Peyer's patch (tissue), 4 donors: ENCODE measurements at regions not wholly inside any gene's neighbourhood (a gene's known extent, or its start where the extent isn't known, plus 50 kb on each side); places are given as distances from the start of the nearest gene placed in this dataset.

ENCODE experiments used
- DNase-seq, 3 donors: peaks; one replicate each; pipeline ENCODE4 v3.0.0-alpha.2; 2017 to 2019
- H3K27ac ChIP-seq, 4 donors: fragments of 200-600 bp; sonication (generic); one replicate each; pipeline ENCODE4 v1.5.1; 2016 to 2019
- H3K27me3 ChIP-seq, 2 donors: fragments of 200-600 bp; sonication (generic); one replicate each; pipeline ENCODE4 v1.5.1; 2019
- H3K36me3 ChIP-seq, 3 donors: fragments of 200-600 bp; sonication (generic); one replicate each; pipeline ENCODE4 v1.5.1; 2016 to 2019
- H3K4me1 ChIP-seq, 4 donors: fragments of 200-600 bp; sonication (generic); one replicate each; pipeline ENCODE4 v1.5.1; 2016 to 2019
- H3K4me3 ChIP-seq, 4 donors: fragments of 200-600 bp; sonication (generic); 1 replicate in 3 of 4; 2 replicates in 1 of 4; pipeline ENCODE4 v1.5.1; 2016 to 2019; ENCODE audit warnings: mild to moderate bottlenecking in 1 of 4
- H3K9me3 ChIP-seq, 4 donors: fragments of 200-600 bp; sonication (generic); one replicate each; pipeline ENCODE4 v1.5.1; 2016 to 2019; ENCODE audit warnings: mild to moderate bottlenecking in 1 of 4
- CTCF ChIP-seq, 6 experiments: fragments of 450-650 bp in 4 of 6; fragments of 200-600 bp in 2 of 6; sonication (generic) in 1 of 6; IDR thresholded peaks; one replicate each; pipeline ENCODE4 v1.5.1; 2017 to 2019; ENCODE audit warnings: antibody characterized with exemption in 6 of 6, mild to moderate bottlenecking in 3 of 6, moderate library complexity in 1 of 6
- POLR2A ChIP-seq, 2 donors: fragments of 450-650 bp; IDR thresholded peaks; one replicate each; pipeline ENCODE4 v1.5.1; 2017; ENCODE audit warnings: antibody characterized with exemption in 2 of 2, mild to moderate bottlenecking in 2 of 2, moderate library complexity in 2 of 2

- TF ChIP-seq CTCF (IDR thresholded peaks at IDR 0.05): no peak
- no peak for TF ChIP-seq POLR2A (IDR thresholded peaks at IDR 0.05)
- Histone ChIP-seq H3K9me3 (no peaks in the 10 kb centered on the region), H3K4me3 (no peak overlapping the region), H3K27me3 (no peaks in the 10 kb centered on the region), H3K36me3 (no peaks in the 10 kb centered on the region), H3K4me1 (no peaks in the 10 kb centered on the region), H3K27ac (no peak overlapping the region)
- DNase-seq: no peak
Measured at GRCh38 chr7:13708670-13709069, 280.8 kb downstream of the ETV1 start.

- Histone ChIP-seq H3K27ac (no peak overlapping the region), H3K4me3 (no peak overlapping the region), H3K36me3 (no peaks in the 10 kb centered on the region), H3K4me1 (no peaks in the 10 kb centered on the region), H3K27me3 (no peaks in the 10 kb centered on the region), H3K9me3 (no peaks in the 10 kb centered on the region)
- TF ChIP-seq POLR2A (IDR thresholded peaks at IDR 0.05) (no peak), CTCF (IDR thresholded peaks at IDR 0.05) (no peak)
- no peak for DNase-seq
Measured at GRCh38 chr7:13713092-13713491, 276.4 kb downstream of the ETV1 start.

DNA sequence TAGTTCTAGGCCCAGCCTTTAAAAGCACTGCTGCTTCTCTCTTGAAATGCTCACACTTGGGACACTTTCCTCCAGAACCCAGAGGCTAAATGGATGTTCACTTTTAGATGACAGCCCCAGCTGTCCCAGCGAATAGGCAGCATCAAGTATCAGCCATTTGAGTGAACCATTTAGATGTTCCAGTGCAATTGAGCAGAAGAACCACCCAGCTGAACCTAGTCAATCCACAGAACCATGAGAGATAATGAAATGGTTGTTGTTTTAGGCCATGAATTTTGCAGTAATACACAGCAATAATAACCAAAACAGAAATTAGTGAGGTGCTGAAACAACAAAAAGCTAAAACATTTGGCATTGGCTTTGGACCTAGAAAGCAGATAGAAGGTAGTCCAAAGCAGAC lies 273.9 kb downstream of the ETV1 start:
- H3K27ac ChIP-seq: no peak overlapping the region
- no peak for DNase-seq
- no peaks in the 10 kb centered on the region for H3K9me3 ChIP-seq
- H3K4me3 ChIP-seq: no peak overlapping the region
- H3K36me3 ChIP-seq: no peaks in the 10 kb centered on the region
- H3K4me1 ChIP-seq: no peaks in the 10 kb centered on the region
- TF ChIP-seq CTCF (IDR thresholded peaks at IDR 0.05): no peak
- TF ChIP-seq POLR2A (IDR thresholded peaks at IDR 0.05): no peak
- H3K27me3 ChIP-seq: no peaks in the 10 kb centered on the region

DNA sequence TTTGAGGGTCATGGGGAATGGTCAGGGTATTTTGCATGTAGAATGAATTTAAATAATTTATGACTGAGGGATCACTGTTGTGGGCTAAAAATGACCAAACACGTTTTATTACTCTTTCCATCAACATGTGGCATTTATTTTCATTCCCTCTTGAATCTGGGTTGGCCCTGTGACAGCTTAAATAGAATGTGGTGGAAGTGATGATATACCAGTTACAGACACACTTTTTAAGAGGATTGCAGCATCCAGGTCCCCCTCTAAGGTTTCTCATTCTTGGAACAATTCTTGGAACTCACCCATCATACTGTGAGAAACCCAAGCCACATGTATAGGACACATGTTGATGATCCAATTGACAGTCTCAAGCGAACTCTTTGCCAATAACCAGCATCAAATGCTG lies 272.4 kb downstream of the ETV1 start:
- no peaks in the 10 kb centered on the region for H3K36me3 ChIP-seq
- no peaks in the 10 kb centered on the region for H3K9me3 ChIP-seq
- no peak overlapping the region for H3K4me3 ChIP-seq
- H3K27me3 ChIP-seq: no peaks in the 10 kb centered on the region
- no peak overlapping the region for H3K27ac ChIP-seq
- TF ChIP-seq CTCF (IDR thresholded peaks at IDR 0.05) (no peak), POLR2A (IDR thresholded peaks at IDR 0.05) (no peak)
- no peaks in the 10 kb centered on the region for H3K4me1 ChIP-seq
- no peak for DNase-seq

DNA sequence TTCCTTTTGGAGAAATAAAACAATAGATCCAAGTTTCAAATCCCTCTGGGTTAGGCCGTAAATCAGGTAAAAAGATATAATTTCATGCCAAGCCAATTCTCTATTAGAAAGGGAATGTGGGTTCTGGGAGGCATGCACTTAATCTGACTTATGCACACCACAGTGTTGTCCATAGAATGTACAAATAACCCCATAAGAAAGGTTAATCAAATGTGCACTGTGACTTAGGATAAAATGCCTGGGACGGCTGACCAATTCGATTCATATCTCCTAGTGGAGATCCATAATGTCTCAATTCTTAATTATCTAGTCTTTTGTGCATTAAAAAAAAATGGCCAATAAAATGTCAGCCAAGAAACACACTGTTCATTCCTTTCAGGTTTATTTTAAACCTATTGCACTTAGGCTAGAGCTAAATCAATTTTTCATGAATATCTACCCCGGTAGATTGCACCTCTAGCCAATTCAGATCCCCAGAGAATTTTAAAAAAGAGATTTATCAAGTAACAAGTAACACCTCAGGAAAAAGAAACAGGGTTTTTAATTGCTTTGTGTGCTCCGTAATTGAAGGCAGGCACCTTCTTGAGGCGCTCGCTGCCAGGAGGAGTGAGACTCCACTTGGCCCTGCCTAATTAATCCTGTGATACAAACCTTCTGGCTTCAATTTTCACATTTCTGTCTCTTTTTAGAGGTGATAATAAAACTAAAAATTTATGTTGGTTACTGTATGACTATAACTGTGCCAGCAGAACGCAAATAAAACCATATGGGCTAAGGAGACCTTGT lies 265.1 kb downstream of the ETV1 start:
- no peak for DNase-seq
- TF ChIP-seq POLR2A (IDR thresholded peaks at IDR 0.05): no peak
- no peak for TF ChIP-seq CTCF (IDR thresholded peaks at IDR 0.05)
- H3K4me1 ChIP-seq: no peaks in the 10 kb centered on the region
- no peak overlapping the region for H3K27ac ChIP-seq
- H3K4me3 ChIP-seq: no peak overlapping the region
- H3K36me3 ChIP-seq: no peaks in the 10 kb centered on the region
- no peaks in the 10 kb centered on the region for H3K27me3 ChIP-seq
- no peaks in the 10 kb centered on the region for H3K9me3 ChIP-seq
